ENCODE measurements at regions not wholly inside any gene's neighbourhood (a gene's known extent, or its start where the extent isn't known, plus 50 kb on each side); places are given as distances from the start of the nearest gene placed in this dataset.
"Not testable (repeated sequence)": the region's sequence is repeated elsewhere in the genome, so short reads cannot be mapped to it uniquely, and the experiment has no call there.

DNA sequence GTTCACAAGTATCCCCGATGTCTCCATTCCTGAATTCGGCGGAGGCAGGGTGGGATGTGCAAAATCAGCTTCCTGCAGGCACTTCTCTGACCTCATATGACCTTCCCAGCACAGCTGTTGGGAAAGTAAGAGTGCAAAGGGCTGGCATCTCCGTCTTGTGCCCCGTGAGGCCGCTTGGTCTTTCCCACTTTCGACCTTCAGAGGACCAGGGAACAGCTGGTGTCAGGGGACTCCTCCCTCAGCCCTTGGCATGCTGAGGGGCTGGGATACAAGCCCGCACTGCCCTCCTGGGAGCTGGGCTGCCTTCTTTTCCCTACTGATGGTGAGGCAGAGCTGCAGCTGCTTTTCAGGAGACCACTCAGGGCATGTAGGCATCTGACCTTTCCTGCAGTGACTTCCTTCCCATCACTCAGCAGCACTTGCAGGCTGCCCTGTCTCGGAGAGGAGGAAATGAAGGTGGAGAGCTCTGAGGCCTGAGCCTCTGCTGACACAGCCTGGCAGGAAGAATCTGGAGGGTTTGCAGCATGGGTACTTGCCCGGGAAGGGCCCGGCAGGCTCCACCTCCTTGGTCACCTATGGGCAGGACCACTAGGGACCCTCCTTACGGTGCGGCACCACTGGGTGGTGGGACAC, 277.2 kb upstream of the HS6ST1 start:
- H3K4me3 ChIP-seq = no peak overlapping the region
- no peak for DNase-seq (ENCODE audit: low spot score)
- no peak overlapping the region for H3K27ac ChIP-seq
- 95% methylated on average over 13 of the region's 13 CpGs for WGBS (ENCODE audit: low lambda C conversion rate, missing lambda C conversion rate)
- H3K27me3 ChIP-seq = no peaks in the 10 kb centered on the region
- H3K36me3 ChIP-seq (replicated peaks; ENCODE audit: insufficient read depth, low read depth) = no peaks in the 10 kb centered on the region
- no peaks in the 10 kb centered on the region for H4K20me1 ChIP-seq (ENCODE audit: insufficient read depth, poor library complexity, severe bottlenecking)
- no peak for TF ChIP-seq EZH2 (IDR thresholded peaks at IDR 0.05; ENCODE audit: borderline replicate concordance)
- no peak for TF ChIP-seq EZH2phosphoT487 (IDR thresholded peaks at IDR 0.05; ENCODE audit: low read depth, severe bottlenecking, unreplicated experiment)
- TF ChIP-seq, protein P1, sequence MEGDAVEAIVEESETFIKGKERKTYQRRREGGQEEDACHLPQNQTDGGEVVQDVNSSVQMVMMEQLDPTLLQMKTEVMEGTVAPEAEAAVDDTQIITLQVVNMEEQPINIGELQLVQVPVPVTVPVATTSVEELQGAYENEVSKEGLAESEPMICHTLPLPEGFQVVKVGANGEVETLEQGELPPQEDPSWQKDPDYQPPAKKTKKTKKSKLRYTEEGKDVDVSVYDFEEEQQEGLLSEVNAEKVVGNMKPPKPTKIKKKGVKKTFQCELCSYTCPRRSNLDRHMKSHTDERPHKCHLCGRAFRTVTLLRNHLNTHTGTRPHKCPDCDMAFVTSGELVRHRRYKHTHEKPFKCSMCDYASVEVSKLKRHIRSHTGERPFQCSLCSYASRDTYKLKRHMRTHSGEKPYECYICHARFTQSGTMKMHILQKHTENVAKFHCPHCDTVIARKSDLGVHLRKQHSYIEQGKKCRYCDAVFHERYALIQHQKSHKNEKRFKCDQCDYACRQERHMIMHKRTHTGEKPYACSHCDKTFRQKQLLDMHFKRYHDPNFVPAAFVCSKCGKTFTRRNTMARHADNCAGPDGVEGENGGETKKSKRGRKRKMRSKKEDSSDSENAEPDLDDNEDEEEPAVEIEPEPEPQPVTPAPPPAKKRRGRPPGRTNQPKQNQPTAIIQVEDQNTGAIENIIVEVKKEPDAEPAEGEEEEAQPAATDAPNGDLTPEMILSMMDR (IDR thresholded peaks at IDR 0.05; ENCODE audit: poor library complexity) = no peak
- H3K9me2 ChIP-seq (replicated peaks; ENCODE audit: insufficient read depth) = no peaks in the 10 kb centered on the region
- H3K79me2 ChIP-seq = no peaks in the 10 kb centered on the region
- no peaks in the 10 kb centered on the region for H3K9me3 ChIP-seq (ENCODE audit: low read depth)
- no peak overlapping the region for H2AFZ ChIP-seq
- H3K4me2 ChIP-seq = no peak overlapping the region
- peaks cover 15% of the 10 kb centered on the region for H3K4me1 ChIP-seq (ENCODE audit: insufficient read depth)

DNA sequence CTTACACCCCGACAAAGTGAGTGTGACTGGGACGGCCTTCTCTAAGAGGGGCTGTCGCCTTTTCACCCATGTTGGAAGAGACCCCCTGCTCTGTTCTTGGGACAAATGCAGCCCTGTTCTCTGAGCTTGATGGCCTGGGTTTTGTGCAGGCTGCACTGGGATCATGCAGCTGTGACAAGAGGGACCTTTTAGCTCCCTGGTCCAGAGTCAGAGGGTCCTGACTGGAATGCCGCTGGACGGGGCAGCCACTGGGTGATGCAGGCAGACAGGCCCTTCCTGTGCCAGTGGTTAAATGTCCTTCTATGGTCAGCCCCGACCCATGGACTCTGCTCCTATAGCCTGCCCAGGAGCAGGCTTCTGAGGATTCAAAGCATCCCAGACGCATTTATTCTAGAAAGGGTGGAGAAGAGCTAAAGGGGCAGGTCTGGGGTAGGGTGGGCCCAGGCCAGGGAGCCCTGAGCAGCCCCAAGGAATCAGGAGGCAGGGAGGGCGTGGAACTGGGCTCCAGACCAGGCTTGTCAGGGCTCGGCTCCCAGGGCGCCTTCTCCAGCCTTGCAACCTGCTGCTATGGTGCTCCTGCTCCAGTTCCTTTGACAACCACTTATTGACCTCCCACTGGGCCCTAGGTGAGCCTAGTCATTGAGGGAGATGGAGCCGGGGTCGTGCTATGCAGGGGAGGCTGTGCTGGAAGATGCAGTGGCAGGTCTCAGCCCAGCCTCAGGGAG, 277.9 kb upstream of the HS6ST1 start:
- Histone ChIP-seq H3K4me2 (no peak overlapping the region), H4K20me1 (ENCODE audit: insufficient read depth, poor library complexity, severe bottlenecking) (no peaks in the 10 kb centered on the region), H3K27me3 (no peaks in the 10 kb centered on the region), H3K27ac (no peak overlapping the region), H3K9me2 (replicated peaks; ENCODE audit: insufficient read depth) (no peaks in the 10 kb centered on the region), H3K79me2 (no peaks in the 10 kb centered on the region), H3K36me3 (replicated peaks; ENCODE audit: insufficient read depth, low read depth) (no peaks in the 10 kb centered on the region), H3K4me3 (no peak overlapping the region), H3K4me1 (ENCODE audit: insufficient read depth) (peaks cover 15% of the 10 kb centered on the region), H3K9me3 (ENCODE audit: low read depth) (no peaks in the 10 kb centered on the region), H2AFZ (no peak overlapping the region)
- no peak for DNase-seq (ENCODE audit: low spot score)
- TF ChIP-seq EZH2phosphoT487 (IDR thresholded peaks at IDR 0.05; ENCODE audit: low read depth, severe bottlenecking, unreplicated experiment) = no peak
- no peak for TF ChIP-seq EZH2 (IDR thresholded peaks at IDR 0.05; ENCODE audit: borderline replicate concordance)
- TF ChIP-seq, protein P1 (IDR thresholded peaks at IDR 0.05; ENCODE audit: poor library complexity) = no peak
- WGBS (ENCODE audit: low lambda C conversion rate, missing lambda C conversion rate) = 95% methylated on average over 12 of the region's 12 CpGs

DNA sequence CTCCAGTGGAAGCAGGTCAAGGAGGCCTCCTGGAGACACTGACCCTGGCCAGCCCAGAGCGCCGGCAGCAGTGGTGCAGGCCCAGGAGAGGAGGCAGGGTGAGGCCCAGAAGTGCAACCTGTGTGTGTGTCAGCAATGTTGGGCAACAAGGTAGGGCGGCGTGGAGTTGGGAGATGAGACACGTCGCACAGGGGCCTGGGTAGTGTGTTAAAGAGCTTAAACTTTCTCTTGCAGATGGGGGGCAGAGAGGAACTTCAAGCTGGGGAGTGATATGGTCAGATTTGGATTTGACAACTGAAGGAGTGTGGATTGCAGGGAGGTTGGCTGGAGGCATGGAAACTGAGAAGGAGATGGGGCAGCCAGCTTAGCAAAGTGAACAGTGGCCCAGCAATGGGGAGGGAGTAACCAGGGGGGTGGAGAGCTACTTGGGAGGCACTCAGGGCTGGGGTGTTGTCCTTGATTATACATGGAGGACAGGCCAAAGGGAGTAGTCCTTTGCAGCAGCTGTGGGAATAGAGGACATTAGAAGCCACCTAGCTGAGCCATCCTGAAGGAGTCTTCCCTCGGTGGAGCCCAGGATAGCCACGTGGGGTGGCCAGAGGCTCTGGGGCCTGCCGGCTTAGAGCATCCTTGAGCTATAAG, 278.6 kb upstream of the HS6ST1 start:
- DNase-seq (ENCODE audit: low spot score) = no peak
- H3K36me3 ChIP-seq (replicated peaks; ENCODE audit: insufficient read depth, low read depth) = no peaks in the 10 kb centered on the region
- H3K9me2 ChIP-seq (replicated peaks; ENCODE audit: insufficient read depth) = no peaks in the 10 kb centered on the region
- no peak for TF ChIP-seq EZH2 (IDR thresholded peaks at IDR 0.05; ENCODE audit: borderline replicate concordance)
- WGBS (ENCODE audit: low lambda C conversion rate, missing lambda C conversion rate) = 84% methylated on average over 9 of the region's 9 CpGs
- H3K27me3 ChIP-seq = no peaks in the 10 kb centered on the region
- H2AFZ ChIP-seq = no peak overlapping the region
- H3K79me2 ChIP-seq = no peaks in the 10 kb centered on the region
- H3K27ac ChIP-seq = no peak overlapping the region
- H3K9me3 ChIP-seq (ENCODE audit: low read depth) = no peaks in the 10 kb centered on the region
- no peak overlapping the region for H3K4me2 ChIP-seq
- peaks cover 15% of the 10 kb centered on the region for H3K4me1 ChIP-seq (ENCODE audit: insufficient read depth)
- no peak overlapping the region for H3K4me3 ChIP-seq
- no peaks in the 10 kb centered on the region for H4K20me1 ChIP-seq (ENCODE audit: insufficient read depth, poor library complexity, severe bottlenecking)

DNA sequence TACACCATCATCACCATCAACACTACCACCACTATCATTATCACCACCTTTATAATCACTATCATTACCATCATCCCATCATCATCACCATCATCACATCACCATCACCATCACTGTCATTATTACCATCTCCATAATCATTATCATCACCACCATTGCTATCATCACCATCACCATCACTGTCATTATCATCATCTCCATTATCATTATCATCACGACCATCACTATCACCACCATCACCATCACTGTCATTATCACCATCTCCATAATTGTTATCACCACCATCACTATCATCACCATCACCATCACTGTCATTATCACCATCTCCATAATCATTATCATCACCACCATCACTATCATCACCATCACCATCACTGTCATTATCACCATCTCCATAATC, 279.6 kb upstream of the HS6ST1 start:
- H3K4me1 ChIP-seq (ENCODE audit: insufficient read depth) = peaks cover 15% of the 10 kb centered on the region
- not testable (repeated sequence) for DNase-seq (ENCODE audit: low spot score); H3K9me2 ChIP-seq (replicated peaks; ENCODE audit: insufficient read depth); H3K27me3 ChIP-seq; H3K36me3 ChIP-seq (replicated peaks; ENCODE audit: insufficient read depth, low read depth); H3K4me2 ChIP-seq; H4K20me1 ChIP-seq (ENCODE audit: insufficient read depth, poor library complexity, severe bottlenecking); H3K27ac ChIP-seq; H3K4me3 ChIP-seq; H2AFZ ChIP-seq; H3K79me2 ChIP-seq; H3K9me3 ChIP-seq (ENCODE audit: low read depth)
- WGBS (ENCODE audit: low lambda C conversion rate, missing lambda C conversion rate) = 100% methylated on average over 1 of the region's 1 CpG
